Psoas muscle (tissue), 7 donors: ENCODE measurements at regions not wholly inside any gene's neighbourhood (a gene's known extent, or its start where the extent isn't known, plus 50 kb on each side); places are given as distances from the start of the nearest gene placed in this dataset.

ENCODE experiments used
- ATAC-seq, 4 donors: fragments of 200-7000 bp; cut with Tn5 transposase; one replicate each; pipeline ENCODE4 v1.9.1; 2020; ENCODE audit warnings: moderate library complexity in 3 of 4, mild to moderate bottlenecking in 2 of 4
- DNase-seq, 2 donors: peaks; one replicate each; pipeline ENCODE4 v3.0.0-alpha.2; 2020
- H3K27ac ChIP-seq: fragments of 200-600 bp; one replicate; pipeline ENCODE4 v1.8.0; 2022
- H3K27me3 ChIP-seq, 3 donors: fragments of 200-600 bp in 1 of 3; one replicate each; pipeline versions ENCODE4 v1.6.1 to v1.8.0; 2013 to 2022; ENCODE audit warnings: low read length in 2 of 3, mild to moderate bottlenecking in 2 of 3, moderate library complexity in 1 of 3; ENCODE audit not compliant: insufficient read depth in 3 of 3
- H3K36me3 ChIP-seq, 2 donors: fragments of 200-600 bp in 1 of 2; one replicate each; pipeline versions ENCODE4 v1.6.1 to v1.8.0; 2013 to 2022; ENCODE audit warnings: low read depth in 1 of 2, mild to moderate bottlenecking in 1 of 2, moderate library complexity in 1 of 2; ENCODE audit not compliant: insufficient read depth in 1 of 2
- H3K4me1 ChIP-seq: fragments of 200-600 bp; one replicate; pipeline ENCODE4 v1.8.0; 2022
- H3K4me3 ChIP-seq: fragments of 200-600 bp; one replicate; pipeline ENCODE4 v1.8.0; 2022; ENCODE audit warnings: mild to moderate bottlenecking
- H3K9me3 ChIP-seq: fragments of 200-600 bp; one replicate; pipeline ENCODE4 v1.8.0; 2022
- WGBS, 3 donors: extraction: QIAGEN DNeasy Blood & Tissue Kit; methylation state at CpG; one replicate each; pipeline versions ENCODE4 v1.1.6 to v1.1.7; 2013; 5-methylcytosine and 5-hydroxymethylcytosine counted together
- intact Hi-C, 2 donors: fragments of 100-400 bp; cut with DNase I; formaldehyde crosslinking; loops; one replicate each; pipeline versions ENCODE4 v1.11.0 to v1.14.2; 2022
- TF ChIP-seq, protein P1 (sequence below): fragments of 200-600 bp; IDR thresholded peaks from one replicate; pipeline ENCODE4 v1.8.0; 2022; ENCODE audit warnings: antibody characterized with exemption
- donor health status: healthy with polysubstance abuse.
- donor health status: DM: no; HTN: no; CAD: no; lungs with moderate emphysema.
- donor health status: Bipolar disorder and iron deficiency.
- donor health status: healthy.
- donor health status: DM: yes; HTN: yes; CAD: no.
- donor health status: DM: no; HTN: no; CAD: no.
- donor health status: DM: yes; HTN: yes; CAD: no.

DNA sequence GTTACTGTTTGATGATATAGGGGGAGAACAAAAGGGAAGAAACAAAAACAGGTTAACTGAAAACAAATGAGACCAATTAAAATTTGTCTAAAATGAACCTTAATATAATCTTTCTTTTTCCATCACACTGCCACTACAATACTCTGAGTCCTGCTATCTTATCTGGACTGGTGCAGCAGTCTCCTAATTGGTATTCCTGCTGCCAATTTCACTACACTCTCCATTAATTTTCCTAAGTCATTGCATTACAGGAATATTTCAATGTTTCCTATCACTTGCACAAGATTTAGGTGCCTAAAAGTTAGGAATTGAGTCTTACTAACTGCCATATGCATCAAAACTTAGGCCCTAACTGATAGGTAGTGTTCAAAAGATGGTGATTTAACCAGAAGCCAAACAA lies 884.9 kb upstream of the MGAT4C start:
- TF ChIP-seq, protein P1, sequence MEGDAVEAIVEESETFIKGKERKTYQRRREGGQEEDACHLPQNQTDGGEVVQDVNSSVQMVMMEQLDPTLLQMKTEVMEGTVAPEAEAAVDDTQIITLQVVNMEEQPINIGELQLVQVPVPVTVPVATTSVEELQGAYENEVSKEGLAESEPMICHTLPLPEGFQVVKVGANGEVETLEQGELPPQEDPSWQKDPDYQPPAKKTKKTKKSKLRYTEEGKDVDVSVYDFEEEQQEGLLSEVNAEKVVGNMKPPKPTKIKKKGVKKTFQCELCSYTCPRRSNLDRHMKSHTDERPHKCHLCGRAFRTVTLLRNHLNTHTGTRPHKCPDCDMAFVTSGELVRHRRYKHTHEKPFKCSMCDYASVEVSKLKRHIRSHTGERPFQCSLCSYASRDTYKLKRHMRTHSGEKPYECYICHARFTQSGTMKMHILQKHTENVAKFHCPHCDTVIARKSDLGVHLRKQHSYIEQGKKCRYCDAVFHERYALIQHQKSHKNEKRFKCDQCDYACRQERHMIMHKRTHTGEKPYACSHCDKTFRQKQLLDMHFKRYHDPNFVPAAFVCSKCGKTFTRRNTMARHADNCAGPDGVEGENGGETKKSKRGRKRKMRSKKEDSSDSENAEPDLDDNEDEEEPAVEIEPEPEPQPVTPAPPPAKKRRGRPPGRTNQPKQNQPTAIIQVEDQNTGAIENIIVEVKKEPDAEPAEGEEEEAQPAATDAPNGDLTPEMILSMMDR, result no peak
- Histone ChIP-seq H3K27me3 (no peaks in the 10 kb centered on the region), H3K36me3 (no peaks in the 10 kb centered on the region), H3K4me1 (no peaks in the 10 kb centered on the region), H3K9me3 (no peaks in the 10 kb centered on the region), H3K27ac (no peak overlapping the region), H3K4me3 (no peak overlapping the region)
- ATAC-seq (no peak), DNase-seq (no peak)
- intact Hi-C loops, result no loop called here

DNA sequence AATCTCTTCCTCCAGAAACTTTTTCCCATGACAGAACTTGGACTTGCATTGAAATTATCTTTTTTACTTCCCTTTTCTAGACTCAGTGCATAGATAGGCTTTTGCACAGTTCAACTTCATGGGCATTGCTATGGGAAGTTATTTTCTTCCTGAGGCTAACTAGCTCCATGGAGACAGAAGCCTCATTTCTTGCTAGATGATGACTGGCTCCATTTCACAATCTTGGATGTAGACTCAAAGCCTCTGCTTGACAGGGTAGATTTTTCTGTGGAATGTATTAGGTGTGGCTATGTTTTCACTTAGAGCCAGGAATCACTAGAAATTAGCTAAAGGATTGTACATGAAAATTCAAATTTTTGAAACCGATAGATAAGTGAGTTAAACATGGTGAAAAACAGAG lies 884.1 kb upstream of the MGAT4C start:
- whole genome bisulfite sequencing, 3 donors, result 86 to 95% (median 89%) methylated on average over 1 of the region's 1 CpG
- TF ChIP-seq, protein P1, result no peak
- Histone ChIP-seq H3K4me1 (no peaks in the 10 kb centered on the region), H3K4me3 (no peak overlapping the region), H3K36me3 (no peaks in the 10 kb centered on the region), H3K27me3 (no peaks in the 10 kb centered on the region), H3K9me3 (no peaks in the 10 kb centered on the region), H3K27ac (no peak overlapping the region)
- intact Hi-C loops, result no loop called here
- ATAC-seq (no peak), DNase-seq (no peak)

DNA sequence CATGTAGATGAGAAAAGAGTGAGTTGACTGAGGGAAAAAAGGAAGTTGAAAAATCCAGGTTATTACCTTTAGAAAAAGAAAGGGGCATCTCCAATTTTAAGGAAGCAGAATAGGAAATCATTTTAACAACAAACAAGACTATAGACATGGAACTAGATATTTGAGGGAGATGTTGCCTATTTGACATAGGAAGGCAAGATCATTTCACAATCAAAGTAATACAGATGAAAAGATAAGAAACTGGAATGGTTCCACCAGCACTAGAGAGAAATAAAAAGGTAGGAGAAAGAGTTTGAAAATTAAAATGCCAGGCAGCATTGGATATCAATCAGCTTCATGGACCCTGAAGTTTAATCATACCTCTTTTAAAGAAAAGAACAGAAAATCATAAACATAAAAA lies 881.0 kb upstream of the MGAT4C start:
- intact Hi-C loops, result no loop called here
- no peak overlapping the region for H3K27ac ChIP-seq
- H3K27me3 ChIP-seq, result no peaks in the 10 kb centered on the region
- H3K36me3 ChIP-seq, result no peaks in the 10 kb centered on the region
- ATAC-seq, result no peak
- no peak overlapping the region for H3K4me3 ChIP-seq
- no peaks in the 10 kb centered on the region for H3K4me1 ChIP-seq
- DNase-seq, result no peak
- TF ChIP-seq, protein P1, result no peak
- no peaks in the 10 kb centered on the region for H3K9me3 ChIP-seq

DNA sequence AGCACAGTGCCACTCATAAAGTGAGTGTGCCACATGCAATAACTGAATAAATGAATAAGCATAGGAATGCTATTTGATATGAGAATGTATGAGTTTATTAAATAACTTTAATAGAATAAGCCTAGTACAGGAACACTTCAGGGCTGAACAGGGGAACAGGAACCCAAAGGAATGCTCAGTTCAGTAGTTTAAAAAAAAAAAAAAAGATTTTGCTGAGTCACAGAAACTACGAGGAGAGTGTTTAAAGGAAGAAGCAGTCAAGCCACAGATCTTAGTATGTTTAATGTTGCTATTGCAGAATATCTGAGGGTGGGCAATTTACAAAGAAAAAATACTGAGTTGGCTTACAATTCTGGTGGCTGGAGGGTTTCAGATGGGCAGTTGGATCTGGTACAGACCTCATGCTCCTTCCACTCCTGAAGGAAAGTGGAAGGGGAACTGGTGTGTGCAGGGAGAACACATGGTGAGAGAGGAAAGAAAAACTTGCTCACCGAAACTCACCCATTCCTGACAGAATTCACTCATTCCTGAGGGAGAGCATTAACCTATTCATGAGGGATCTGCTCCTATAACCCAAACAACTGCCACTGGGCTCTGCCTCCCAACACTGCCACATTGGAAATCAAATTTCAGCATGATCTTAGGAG lies 880.3 kb upstream of the MGAT4C start:
- Histone ChIP-seq H3K9me3 (no peaks in the 10 kb centered on the region), H3K27me3 (no peaks in the 10 kb centered on the region)
- no peak for ATAC-seq

GRCh38 chr12:87127272-87127671 lies 871.1 kb upstream of the MGAT4C start:
- Histone ChIP-seq H3K4me3 (no peak overlapping the region), H3K9me3 (no peaks in the 10 kb centered on the region), H3K36me3 (no peaks in the 10 kb centered on the region), H3K27me3 (peaks cover 0 to 2% (median 0%) of the 10 kb centered on the region in 3 donors), H3K27ac (no peak overlapping the region), H3K4me1 (no peaks in the 10 kb centered on the region)
- no peak for DNase-seq
- TF ChIP-seq, protein P1, result no peak
- no peak for ATAC-seq
- intact Hi-C loops, result no loop called here

More for the DNA sequence above, 880.3 kb upstream of the MGAT4C start:
- WGBS, 3 donors, result 38 to 41% (median 38%) methylated on average over 2 of the region's 2 CpGs
- TF ChIP-seq, protein P1, result no peak
- Histone ChIP-seq H3K27ac (no peak overlapping the region), H3K36me3 (no peaks in the 10 kb centered on the region), H3K4me1 (no peaks in the 10 kb centered on the region), H3K4me3 (no peak overlapping the region)
- intact Hi-C loops, result no loop called here
- DNase-seq, result no peak
